HG03521 (cell line): ENCODE measurements at regions not wholly inside any gene's neighbourhood (a gene's known extent, or its start where the extent isn't known, plus 50 kb on each side); places are given as distances from the start of the nearest gene placed in this dataset.
"Not testable (repeated sequence)": the region's sequence is repeated elsewhere in the genome, so short reads cannot be mapped to it uniquely, and the experiment has no call there.

Experiments
- ATAC-seq: cut with Tn5 transposase; IDR thresholded peaks from one replicate; pipeline ENCODE4 v1.9.1; 2021; ENCODE audit warnings: mild to moderate bottlenecking, moderate library complexity; ENCODE audit not compliant: unreplicated experiment

DNA sequence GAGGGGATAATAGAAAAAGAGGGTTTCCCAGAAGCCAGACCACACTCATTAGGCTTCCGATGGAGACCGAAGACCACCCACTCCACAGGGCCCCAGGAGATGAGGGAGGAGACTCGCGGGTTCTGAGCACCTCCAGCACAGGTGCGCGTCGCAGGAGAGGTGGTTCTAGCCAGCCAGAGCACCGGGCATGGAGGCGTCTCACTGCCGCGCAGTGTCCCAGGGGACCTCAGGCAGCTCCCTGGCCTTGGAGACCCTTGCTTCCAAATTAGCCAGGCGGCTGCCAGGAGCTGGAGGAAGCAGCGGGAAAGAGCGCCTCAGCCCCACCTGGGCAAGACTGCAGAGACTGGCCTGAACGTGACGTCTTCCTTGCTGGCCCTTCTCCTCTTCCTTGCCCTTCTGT is 115.4 kb upstream of the FBXL7 start:
- no peak for ATAC-seq

DNA sequence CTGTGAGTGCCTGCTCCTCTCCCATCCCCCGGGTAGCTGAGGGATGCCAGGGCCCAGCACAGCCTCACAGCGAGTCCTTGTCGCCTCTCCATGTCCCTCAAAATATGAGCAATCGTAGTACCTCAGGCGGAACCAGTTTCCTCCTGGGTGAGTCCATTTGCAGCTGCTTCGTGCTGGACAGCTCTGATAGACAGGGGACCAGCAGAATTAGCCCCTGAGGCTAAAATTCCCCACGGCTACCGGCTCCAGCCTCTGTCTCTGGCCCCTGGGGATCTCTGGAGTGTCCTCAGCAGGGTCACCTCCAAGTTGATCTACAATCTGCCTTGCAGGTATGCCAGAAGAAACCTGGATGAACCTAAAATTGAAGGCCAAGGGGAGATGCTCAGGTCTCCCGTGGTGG is 115.8 kb upstream of the FBXL7 start:
- ATAC-seq, result no peak

DNA sequence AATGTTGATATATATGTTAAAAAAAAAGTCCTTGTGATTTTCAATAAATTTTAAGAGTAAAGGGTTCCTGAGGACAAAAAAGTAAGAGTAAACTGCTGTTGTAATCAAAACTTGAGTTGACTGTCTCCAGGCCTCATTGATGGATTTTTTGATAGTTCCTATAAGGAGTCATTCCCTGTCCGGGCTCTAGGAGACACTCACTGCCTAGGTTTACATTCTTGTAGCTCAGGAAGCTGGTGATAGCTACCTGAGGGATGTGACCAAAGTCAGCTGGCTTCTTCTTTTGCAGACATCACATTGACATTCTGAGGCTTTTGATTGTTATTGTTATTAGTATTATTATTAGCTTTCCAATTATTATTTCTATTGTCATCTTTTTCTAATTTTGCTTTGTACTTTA is 116.5 kb upstream of the FBXL7 start:
- ATAC-seq, result no peak

DNA sequence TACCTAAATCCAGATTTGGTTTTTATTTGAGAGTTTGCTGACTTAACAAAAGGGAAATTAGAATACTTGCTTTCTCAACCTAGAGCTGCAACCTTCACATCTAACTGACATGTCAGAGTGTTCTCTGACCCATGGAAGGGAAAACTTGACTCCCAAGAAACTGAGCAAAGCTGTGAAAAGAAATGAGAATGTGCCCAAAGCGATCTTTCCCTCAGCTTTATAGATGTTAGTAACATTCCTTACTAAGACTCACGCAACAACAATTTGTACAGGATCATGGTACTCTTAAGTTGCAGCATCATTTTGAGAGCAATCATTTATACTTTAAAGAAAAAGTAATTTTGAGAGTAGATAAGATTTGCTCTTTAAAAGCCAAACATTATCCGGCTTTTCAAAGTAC is 117.0 kb upstream of the FBXL7 start:
- ATAC-seq, result no peak

DNA sequence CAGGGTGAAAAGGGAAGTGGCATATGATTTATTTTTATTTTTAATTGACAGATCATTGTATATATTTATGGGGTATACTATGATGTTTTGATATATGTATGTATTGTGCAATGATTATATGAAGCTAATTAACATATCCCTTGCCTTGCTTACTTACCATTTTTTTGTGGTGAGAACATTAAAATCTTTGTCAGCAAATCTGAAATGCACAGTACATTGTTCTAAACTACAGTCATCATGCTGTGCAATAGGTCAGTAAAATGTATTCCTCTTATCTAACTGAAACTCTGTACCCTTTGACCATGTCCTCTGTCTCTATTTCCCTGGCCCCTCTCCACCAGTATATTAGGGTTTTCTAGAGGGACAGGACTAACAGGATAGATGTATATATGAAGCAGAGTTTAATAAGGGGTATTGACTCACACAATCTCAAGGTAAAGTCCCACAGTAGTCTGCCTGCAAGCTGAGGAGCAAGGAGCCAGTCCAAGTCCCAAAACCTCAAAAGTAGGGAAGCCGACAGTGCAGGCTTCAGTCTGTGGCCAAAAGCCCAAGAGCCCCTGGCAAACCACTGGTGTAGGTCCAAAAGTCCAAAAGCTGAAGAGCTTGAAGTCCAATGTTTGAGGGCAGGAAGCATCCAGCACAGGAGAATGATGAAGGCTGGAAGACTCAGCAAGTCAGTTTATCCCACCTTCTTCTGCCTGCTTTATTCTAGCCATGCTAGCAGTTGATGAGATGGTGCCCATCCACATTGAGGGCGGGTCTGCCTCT is 122.2 kb upstream of the FBXL7 start:
- ATAC-seq, result no peak

DNA sequence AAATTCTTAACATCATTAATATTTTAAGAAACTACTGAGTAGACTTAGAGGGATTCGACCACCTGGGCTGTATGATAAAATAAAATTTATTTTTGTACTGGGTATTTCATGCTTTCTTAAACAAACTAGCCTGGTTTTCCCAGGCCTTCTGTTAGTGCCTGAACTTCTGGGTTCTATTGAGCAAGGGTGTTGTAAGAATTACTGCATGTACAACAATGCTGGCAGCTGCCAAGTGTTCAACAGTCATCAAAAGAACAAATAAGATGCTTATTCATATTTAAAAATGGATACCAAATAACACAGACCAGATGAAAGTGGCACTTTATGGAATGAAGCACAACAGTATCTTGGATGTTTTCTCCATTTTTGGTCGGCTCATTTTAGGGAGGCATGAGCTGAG is 123.2 kb upstream of the FBXL7 start:
- no peak for ATAC-seq

DNA sequence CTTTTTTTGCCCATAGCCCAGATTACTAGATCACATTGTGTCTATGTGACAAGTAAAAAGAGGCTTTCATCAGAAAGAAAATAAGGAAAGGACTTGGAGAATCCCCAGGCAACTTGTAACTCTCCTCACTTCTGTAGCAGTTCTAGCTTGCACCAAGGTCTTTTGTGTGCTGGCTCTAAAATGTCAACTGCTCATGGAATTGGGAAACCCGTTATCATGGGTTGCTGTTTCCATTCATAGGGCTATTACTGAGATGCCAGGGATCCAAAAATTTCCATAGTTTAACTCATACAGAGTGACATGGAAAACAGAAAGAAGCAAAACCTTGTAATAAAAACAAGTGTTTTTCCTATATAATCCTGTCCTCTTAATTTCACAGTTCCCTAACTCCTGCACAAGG is 123.9 kb upstream of the FBXL7 start:
- ATAC-seq, result no peak

DNA sequence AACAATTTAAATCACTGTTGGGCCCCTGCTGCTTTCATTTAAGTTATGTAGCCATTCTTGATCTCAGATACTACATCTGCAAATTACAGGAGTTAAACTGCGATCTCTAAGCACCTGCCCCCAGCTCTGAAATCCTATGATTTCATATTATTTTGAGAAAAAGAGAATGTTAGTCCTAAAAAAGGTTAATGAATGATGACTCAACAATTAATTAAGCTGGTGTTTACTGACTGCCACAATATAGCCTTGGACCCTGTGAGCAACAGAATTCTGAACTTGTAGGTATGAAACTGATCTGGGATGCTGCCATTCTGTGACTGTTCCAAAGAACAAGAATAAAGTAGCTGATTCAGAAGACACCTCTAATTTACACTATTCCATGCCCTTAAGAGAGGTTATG is 124.4 kb upstream of the FBXL7 start:
- no peak for ATAC-seq

DNA sequence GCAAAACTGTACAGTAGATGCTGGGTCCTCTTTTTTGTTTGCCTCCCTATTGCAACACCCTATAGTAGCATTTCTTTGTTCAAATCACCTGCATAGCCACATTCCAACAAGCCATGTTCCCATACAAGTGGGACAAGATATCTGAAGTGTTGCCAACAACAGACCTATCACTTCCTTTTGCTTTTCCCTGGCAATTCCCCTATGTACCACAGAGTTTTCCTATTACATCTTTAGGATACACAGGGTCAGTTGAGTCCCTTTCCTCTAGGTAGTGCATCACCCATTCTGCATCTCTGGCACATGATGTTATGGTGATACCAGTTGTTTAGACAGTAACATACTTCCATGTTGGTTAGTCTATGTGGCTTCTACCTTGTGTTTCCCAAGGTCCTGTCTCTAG is 125.1 kb upstream of the FBXL7 start:
- no peak for ATAC-seq

DNA sequence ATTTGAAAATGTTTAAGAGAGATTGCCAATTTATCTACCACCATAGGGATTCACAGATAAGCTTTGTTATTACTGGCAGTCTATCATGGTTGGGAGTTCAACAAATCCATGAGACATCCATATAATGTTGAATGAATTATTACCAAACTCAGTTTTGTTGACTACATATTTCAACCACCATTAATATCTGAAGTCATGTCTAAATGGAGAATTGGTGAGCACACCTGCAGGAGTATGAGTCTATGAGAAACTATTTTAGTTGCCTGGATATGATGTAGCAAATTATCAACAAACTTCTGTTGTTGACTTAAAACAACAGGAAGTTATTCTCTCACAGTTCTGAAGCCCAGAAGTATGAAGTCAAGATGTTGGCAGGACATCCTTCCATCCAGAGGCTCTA is 126.8 kb upstream of the FBXL7 start:
- ATAC-seq, result no peak

DNA sequence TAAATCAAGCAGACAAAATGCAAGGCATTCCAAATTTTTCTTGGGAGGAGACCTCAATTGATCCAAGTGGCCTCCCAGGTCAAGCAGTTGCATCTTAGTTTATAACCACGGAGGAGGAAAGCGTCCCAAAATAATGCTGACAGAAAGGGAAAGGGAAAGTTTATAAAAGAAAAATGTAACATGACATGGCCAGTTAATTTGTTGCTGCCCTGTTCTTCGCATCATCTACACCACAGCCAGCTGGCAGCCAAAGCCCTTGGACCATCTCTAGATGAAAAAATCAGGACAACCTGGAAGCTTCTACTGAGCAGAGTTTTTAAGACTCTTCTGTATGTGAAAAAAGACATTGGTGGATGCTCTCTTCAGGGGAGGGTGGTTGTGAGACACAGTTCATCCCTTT is 128.8 kb upstream of the FBXL7 start:
- ATAC-seq, result no peak

DNA sequence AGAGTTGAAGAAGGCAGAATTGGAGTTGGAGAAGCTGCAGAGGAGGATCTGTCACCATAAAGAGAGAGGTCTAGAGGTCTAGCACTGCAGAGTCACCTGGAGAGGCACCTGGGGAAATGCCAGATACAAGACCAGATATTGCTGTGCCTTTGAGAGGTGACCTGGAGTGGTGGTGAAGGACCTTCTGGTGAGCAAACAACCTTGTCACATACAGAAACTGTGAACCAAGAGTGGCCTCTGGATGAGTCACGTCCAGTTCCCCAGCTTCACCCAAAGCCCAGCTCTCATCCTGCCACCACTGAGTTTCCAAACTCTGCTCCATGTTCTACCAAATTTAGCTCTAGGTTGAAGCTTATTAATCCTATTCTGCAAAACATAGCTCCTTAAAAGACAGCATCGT is 131.1 kb upstream of the FBXL7 start:
- ATAC-seq, result no peak

DNA sequence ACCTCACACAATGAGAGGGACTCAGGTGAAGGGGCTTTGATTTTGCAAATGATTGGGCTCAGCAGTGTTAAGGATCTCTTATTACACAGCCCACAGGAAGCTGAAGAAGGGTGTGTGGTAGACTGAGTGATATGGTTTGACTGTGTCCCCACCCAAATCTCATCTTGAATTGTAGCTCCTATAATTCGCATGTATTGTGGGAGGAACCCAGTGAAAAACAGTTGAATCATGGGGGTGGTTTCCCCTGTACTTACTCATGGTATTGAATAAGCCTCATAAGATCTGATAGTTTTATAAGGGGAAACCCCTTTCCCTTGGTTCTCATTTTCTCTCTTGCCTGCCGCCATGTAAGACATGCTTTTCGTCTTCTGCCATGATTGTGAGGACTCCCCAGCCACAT is 132.5 kb upstream of the FBXL7 start:
- no peak for ATAC-seq

DNA sequence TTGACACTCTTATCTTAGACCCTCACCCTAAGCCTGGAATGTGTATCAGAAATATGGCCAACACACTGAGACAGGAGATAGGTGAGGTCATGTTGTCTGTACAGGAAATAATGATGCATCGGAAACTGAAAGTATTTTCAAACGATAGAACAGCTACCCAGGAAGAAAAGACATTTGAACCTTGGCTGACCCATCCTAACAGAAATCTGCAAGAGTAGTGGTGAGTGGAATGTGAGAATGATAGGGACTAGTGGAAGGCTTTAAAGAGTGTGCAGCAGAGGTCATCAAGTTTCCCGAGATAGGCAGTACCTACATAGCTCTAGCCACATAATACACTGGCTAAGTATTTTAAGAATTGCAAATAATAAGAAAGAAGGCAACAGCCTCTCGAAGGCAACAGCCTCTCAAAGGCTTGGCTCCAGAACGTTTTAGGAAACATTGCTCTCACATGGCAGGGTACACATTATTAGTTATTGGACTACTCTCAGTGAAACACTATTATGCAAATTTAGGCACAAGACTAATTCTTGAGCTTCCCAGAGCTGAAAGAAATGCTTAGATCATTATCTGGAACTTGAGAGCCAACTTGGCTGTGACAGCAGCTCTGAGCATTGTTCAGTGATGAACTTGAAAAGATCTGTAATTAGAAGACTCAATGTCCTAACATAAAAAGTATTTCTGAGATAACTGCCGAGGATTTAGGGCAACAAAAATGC is 133.1 kb upstream of the FBXL7 start:
- no peak for ATAC-seq

DNA sequence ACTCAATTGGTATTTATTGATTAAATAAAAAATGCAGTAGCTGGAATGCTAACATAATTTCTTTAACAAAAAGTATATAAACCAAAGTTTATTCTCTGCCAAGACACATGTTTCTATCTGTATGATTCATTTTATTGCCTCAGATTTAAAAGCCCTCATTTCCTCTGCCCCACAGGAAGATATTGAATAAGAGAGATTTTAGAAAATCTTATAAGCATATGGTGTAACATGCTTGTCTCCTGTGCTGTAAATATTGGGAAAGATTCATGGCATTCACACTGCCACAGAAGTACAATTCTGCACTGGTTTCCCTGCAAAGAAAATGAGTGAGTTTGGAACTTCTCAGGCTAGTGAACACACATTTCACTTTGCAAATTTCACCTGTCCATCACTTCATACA is 134.9 kb upstream of the FBXL7 start:
- ATAC-seq, result no peak

DNA sequence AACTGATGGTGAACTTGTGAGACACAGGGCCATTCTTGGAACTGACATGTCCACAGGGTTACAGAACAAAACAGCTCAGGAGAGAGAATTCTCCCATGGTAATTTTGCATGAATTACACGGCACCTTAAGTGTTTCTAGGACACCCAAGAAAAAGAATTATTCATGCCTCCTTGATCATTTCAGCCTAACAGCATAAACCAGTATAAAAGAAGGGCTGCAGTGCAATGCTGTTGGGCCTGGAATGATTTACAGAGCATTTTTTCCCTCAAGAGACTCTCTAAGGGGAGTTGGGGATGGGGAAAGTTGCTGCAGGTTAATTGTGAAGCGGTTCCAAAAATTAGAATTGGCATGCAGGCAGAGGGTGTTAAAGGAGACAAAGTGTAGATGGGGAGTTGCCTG is 136.4 kb upstream of the FBXL7 start:
- no peak for ATAC-seq

DNA sequence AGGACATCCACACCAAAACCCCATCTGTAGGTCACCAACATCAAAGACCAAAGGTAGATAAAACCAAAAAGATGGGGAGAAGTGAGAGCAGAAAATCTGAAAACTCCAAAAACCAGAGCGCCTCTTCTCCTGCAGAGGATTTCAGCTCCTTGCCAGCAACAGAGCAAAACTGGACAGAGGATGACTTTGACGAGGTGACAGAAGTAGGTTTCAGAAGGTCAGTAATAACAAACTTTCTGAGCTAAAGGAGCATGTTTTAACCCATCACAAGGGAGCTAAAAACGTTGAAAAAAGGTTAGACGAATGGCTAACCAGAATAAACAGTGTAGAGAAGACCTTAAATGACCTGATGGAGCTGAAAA is 142.9 kb upstream of the FBXL7 start:
- not testable (repeated sequence) for ATAC-seq

DNA sequence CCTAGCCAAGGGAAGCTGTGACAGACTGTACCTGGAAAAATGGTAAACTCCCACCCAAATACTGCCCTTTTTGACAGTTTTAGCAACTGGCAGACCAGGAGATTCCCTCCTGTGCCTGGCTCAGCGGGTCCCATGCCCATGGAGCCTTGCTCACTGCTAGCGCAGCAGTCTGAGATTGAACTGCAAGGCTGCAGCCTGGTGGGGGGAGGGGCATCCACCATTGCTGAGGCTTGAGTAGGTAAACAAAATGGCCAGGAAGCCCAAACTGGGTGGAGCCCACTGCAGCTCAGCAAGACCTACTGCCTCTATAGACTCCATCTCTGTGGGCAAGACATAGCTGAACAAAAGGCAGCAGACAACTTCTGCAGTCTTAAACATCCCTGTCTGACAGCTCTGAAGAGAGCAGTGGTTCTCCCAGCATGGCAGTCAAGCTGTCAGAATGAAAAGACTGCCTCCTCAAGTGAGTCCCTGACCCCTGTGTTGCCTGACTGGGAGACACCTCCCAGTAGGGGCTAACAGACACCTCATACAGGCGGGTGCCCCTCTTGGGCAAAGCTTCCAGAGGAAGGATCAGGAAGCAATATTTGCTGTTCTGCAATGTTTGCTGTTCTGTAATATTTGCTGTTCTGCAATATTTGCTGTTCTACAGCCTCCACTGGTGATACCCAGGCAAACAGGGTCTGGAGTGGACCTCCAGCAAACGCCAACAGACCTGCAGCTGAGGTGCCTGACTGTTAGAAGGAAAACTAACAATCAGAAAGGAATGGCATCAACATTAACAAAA is 143.5 kb upstream of the FBXL7 start:
- ATAC-seq, result not testable (repeated sequence)

DNA sequence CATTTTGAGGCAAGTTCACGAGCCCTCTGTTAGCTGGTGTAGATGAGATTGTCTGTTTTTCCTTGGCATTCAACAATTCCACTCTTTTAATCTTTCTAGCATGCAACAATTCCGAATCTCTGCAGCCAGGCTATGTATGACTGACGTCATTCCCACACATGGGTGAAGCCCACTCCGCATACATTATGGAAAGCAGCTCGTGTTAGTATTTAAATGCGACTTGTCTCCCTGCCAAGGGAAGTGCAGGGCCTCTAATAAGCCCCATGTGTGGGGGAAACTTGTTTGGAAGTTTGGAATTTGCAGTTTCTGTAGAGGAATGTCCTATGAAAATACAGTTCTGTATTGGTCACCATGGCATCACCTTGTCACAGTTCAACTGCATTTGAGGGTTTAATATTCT is 146.0 kb upstream of the FBXL7 start:
- ATAC-seq, result no peak

DNA sequence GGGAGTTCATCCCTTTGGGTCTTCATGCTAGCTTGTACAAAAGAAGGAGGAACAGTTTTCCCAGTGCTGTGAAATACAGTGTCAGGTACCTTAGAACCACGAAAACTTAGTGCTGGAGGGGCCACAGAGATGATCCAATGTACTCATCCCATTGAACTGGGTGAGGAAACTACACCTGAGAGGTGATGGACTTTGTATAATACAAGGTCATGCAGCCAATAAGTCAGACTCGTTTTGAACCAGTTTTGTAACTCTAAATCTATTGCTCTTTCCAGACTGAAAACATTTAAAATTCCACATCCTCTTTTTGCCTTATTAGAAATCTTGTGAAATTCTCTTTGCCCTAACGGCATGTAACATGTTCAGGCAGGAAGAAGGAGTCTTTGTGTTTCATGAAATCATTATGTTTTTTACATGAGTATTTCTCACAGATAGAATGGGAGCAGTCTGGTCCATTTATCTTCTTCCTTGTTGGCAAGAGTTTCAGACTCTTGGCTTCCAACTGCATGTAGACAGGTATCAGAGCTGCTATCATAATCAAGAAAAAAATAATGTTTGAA is 146.8 kb upstream of the FBXL7 start:
- no peak for ATAC-seq

DNA sequence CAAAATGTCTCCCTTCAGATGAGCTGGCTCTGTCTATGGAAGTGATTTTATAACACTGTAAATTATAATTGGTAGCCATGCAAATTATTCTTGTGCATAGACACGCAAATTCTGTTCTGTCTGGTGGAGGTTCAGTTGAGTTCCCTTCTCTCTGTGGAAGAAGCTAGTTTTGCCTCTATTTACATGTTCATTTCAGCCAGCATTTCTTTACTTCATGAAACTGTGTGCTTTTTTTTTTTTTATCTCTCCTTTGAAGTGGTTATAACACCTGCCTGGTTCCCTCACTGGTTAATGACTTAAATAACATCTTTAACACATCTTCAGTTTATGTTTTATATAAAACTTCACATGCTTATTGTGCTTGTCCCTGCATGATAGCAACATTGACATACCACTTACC is 149.4 kb upstream of the FBXL7 start:
- no peak for ATAC-seq

DNA sequence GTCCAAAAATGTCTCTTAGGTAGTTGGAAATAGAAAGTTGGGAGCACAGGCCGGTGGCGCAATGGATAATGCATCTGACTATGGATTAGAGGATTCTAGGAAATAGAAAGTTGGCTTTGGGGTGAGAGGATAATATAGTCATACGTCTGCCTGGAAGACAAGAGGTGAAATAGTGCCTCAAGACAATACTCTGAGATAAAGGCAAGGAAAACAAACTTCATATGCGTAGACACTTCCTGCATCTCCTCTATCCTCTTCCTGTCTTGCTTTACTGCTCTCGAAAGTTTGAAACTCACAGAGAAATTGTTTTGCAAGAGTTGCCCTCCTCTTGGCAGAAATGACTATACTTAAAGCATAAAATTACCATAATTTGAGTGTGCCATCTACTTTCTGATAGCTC is 153.2 kb upstream of the FBXL7 start:
- no peak for ATAC-seq
